Stomach smooth muscle (tissue), 2 donors: ENCODE measurements at regions not wholly inside any gene's neighbourhood (a gene's known extent, or its start where the extent isn't known, plus 50 kb on each side); places are given as distances from the start of the nearest gene placed in this dataset.

ENCODE experiments used
- H3K27ac ChIP-seq: one replicate; pipeline ENCODE4 v1.7.0; 2013; ENCODE audit warnings: mild to moderate bottlenecking, low read length, inconsistent platforms
- H3K27me3 ChIP-seq, 2 donors: one replicate each; pipeline ENCODE4 v1.7.0; 2013; ENCODE audit warnings: low read length in 2 of 2; ENCODE audit not compliant: insufficient read depth in 2 of 2, control insufficient read depth in 1 of 2
- H3K36me3 ChIP-seq, 2 donors: one replicate each; pipeline ENCODE4 v1.7.0; 2013; ENCODE audit warnings: low read length in 2 of 2; ENCODE audit not compliant: control insufficient read depth in 2 of 2, insufficient read depth in 2 of 2
- H3K4me1 ChIP-seq: one replicate; pipeline ENCODE4 v1.7.0; 2013; ENCODE audit warnings: low read length; ENCODE audit not compliant: control insufficient read depth, insufficient read depth
- H3K4me3 ChIP-seq, 2 donors: one replicate each; pipeline ENCODE4 v1.7.0; 2013; ENCODE audit warnings: low read length in 2 of 2
- H3K9ac ChIP-seq, 2 donors: one replicate each; pipeline ENCODE4 v1.7.0; 2013; ENCODE audit warnings: low read length in 2 of 2, mild to moderate bottlenecking in 1 of 2
- H3K9me3 ChIP-seq, 2 donors: one replicate each; pipeline ENCODE4 v1.7.0; 2013; ENCODE audit warnings: low read length in 2 of 2; ENCODE audit not compliant: control insufficient read depth in 2 of 2
- donor health status: healthy.
- donor health status: Pancreatic carcinoma.

DNA sequence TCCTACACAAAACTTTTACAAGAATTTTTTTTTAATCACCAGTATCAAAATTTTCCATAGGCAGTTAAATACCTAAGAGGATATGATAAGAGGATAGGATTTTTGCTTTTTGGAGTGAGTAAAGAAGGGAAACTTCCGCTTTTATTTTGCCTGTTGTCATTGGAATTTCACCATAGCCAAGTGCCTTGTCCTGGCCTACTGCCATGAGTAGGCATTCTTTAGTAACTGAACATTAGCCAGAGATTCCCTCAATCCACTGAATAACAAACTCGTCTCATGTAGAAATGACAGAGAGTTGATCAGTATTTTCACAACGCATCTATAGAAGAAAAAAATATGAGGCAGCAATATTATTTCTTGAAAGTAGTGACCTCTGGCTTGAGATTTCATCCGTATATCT is 289.6 kb upstream of the ADAMTSL1 start:
- H3K27ac ChIP-seq, result no peak overlapping the region
- H3K4me1 ChIP-seq, result no peaks in the 10 kb centered on the region
- H3K27me3 ChIP-seq, result no peaks in the 10 kb centered on the region
- no peaks in the 10 kb centered on the region for H3K9me3 ChIP-seq
- H3K4me3 ChIP-seq, result no peak overlapping the region
- no peaks in the 10 kb centered on the region for H3K36me3 ChIP-seq
- no peak overlapping the region for H3K9ac ChIP-seq

- Histone ChIP-seq H3K4me3 (no peak overlapping the region), H3K9ac (no peak overlapping the region), H3K4me1 (no peaks in the 10 kb centered on the region), H3K36me3 (no peaks in the 10 kb centered on the region), H3K9me3 (no peaks in the 10 kb centered on the region), H3K27ac (no peak overlapping the region), H3K27me3 (no peaks in the 10 kb centered on the region)
These were observed 288.8 kb upstream of the ADAMTSL1 start for GRCh38 chr9:18185196-18185595.

DNA sequence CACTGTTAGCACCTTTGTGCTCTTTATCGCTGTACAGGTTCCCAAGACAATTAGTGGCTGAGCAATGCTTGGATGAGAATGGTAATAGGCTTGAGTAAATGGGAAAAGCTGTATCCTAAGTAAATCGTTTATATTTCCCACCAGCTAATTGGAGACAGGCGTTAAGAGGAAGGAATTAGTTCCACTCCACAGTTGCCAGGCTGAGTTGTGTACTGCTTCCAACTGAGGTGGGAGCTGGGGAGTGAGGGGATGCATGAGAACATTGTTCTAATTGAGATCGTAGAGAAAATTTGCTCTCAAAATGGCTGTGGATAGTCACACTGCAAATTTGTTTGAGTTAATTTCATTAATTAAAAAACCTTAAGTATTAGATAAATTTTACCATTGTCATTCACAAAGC is 285.0 kb upstream of the ADAMTSL1 start:
- Histone ChIP-seq H3K27me3 (no peaks in the 10 kb centered on the region), H3K4me1 (no peaks in the 10 kb centered on the region), H3K9ac (no peak overlapping the region), H3K27ac (no peak overlapping the region), H3K36me3 (no peaks in the 10 kb centered on the region), H3K4me3 (no peak overlapping the region), H3K9me3 (no peaks in the 10 kb centered on the region)

DNA sequence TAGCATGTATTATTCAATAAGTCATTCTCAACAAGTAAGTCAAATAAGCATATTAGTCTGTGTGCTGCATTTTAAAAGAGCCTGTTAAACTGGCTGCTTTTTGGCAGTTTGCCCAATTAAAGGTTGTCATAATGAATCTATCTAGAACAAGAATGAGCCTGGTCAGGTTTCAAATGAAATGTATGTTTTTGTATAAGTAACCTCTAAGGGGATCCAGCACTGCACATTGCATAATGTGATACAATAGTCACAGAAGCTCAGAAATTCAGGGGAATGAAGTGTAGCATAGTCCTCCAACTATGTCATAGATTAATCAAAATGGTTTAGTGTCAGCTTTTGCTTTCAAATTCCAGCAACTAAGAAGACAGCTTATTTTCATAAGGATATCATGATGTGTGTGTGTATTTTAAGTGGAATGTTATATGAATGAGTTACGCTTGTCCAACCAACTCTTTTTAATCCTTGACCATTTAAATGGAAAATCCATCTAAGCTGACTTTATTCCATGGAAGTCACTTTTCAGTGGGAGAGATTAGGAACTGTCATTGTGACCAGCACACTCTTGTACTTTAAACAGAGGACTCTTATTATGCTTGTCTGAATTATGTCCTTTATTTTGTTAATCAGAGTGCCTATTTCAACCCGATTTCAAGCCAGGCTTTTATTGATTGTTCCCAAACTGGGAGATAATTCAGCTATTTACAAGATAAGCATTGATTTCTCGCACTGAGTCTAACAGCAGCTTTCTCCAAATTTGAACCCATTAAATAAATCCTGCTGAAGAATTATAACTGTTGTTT is 283.9 kb upstream of the ADAMTSL1 start:
- Histone ChIP-seq H3K36me3 (no peaks in the 10 kb centered on the region), H3K9me3 (no peaks in the 10 kb centered on the region), H3K4me1 (no peaks in the 10 kb centered on the region), H3K9ac (no peak overlapping the region), H3K4me3 (no peak overlapping the region), H3K27me3 (no peaks in the 10 kb centered on the region), H3K27ac (no peak overlapping the region)

DNA sequence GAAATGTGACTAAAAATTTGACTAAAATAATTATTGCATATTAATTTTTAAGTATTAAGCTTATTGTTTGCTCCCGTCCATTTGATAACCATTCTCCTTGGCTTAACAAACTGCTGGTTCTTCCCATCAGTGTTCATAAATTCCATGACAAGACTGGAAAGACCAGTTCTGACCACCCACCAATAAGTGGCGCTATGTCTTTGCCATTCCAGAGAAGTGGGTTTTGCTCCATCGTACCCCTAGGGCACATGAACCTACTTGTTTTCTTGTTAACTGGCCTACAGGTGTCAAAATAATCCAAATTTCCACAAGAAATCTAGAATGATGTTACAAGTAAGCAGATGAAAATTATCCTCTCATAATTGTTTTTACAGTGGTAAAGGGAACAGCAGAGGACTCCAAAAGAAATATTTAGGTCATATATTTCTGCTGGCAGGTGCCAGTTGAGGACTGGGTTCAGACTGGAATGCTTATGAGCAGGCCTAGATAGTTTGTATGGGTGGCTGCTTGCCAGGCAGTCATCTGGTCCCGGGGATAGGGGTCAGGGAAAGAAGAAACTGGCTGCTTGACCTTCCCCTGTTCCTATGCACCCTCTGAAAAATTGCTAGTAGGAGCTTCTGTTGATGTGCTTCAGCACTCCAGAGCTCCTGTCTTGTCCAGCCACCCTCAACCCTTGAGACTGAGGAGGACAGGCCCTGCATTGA is 283.1 kb upstream of the ADAMTSL1 start:
- Histone ChIP-seq H3K4me3 (no peak overlapping the region), H3K27me3 (no peaks in the 10 kb centered on the region), H3K36me3 (no peaks in the 10 kb centered on the region), H3K9me3 (no peaks in the 10 kb centered on the region), H3K4me1 (no peaks in the 10 kb centered on the region), H3K9ac (no peak overlapping the region), H3K27ac (no peak overlapping the region)

GRCh38 chr9:18194316-18194715 is 279.6 kb upstream of the ADAMTSL1 start:
- Histone ChIP-seq H3K27ac (no peak overlapping the region), H3K4me3 (no peak overlapping the region), H3K4me1 (no peaks in the 10 kb centered on the region), H3K9me3 (no peaks in the 10 kb centered on the region), H3K36me3 (no peaks in the 10 kb centered on the region), H3K27me3 (no peaks in the 10 kb centered on the region), H3K9ac (no peak overlapping the region)

GRCh38 chr9:18195223-18195622 is 278.7 kb upstream of the ADAMTSL1 start:
- Histone ChIP-seq H3K4me1 (no peaks in the 10 kb centered on the region), H3K36me3 (no peaks in the 10 kb centered on the region), H3K4me3 (no peak overlapping the region), H3K27ac (no peak overlapping the region), H3K9me3 (no peaks in the 10 kb centered on the region), H3K27me3 (no peaks in the 10 kb centered on the region), H3K9ac (no peak overlapping the region)

GRCh38 chr9:18202924-18203323 is 271.0 kb upstream of the ADAMTSL1 start:
- H3K27me3 ChIP-seq, result no peaks in the 10 kb centered on the region

DNA sequence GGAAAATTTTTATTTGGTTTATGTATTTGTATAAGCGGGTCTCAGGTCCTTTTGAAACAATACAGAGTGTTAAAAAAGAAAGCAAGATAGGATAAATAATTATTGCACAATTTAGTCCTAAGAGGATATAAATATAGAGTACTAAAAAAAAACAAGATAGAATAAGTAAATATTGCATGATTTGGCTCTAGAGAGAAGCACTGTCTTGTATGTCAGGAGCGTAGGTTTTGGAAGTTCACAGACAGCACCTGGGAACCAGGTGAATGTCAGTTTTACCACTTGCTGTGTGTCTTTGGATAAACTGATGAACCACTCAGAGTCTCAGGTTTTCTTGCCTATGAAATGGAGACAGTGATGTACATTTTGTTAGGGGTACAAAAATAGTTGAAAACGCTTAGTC is 266.2 kb upstream of the ADAMTSL1 start:
- no peak overlapping the region for H3K9ac ChIP-seq
- H3K4me3 ChIP-seq, result no peak overlapping the region
- H3K27ac ChIP-seq, result no peak overlapping the region
- no peaks in the 10 kb centered on the region for H3K9me3 ChIP-seq
- no peaks in the 10 kb centered on the region for H3K4me1 ChIP-seq
- H3K36me3 ChIP-seq, result no peaks in the 10 kb centered on the region
- H3K27me3 ChIP-seq, result no peaks in the 10 kb centered on the region

More at GRCh38 chr9:18202924-18203323, 271.0 kb upstream of the ADAMTSL1 start:
- H3K4me1 ChIP-seq, result no peaks in the 10 kb centered on the region
- no peaks in the 10 kb centered on the region for H3K9me3 ChIP-seq
- no peak overlapping the region for H3K9ac ChIP-seq
- no peaks in the 10 kb centered on the region for H3K36me3 ChIP-seq
- H3K4me3 ChIP-seq, result no peak overlapping the region
- no peak overlapping the region for H3K27ac ChIP-seq

- no peaks in the 10 kb centered on the region for H3K27me3 ChIP-seq
- H3K27ac ChIP-seq, result no peak overlapping the region
- no peak overlapping the region for H3K9ac ChIP-seq
- H3K9me3 ChIP-seq, result no peaks in the 10 kb centered on the region
- no peak overlapping the region for H3K4me3 ChIP-seq
- no peaks in the 10 kb centered on the region for H3K36me3 ChIP-seq
- H3K4me1 ChIP-seq, result no peaks in the 10 kb centered on the region
These were observed 265.5 kb upstream of the ADAMTSL1 start for GRCh38 chr9:18208166-18209059.
